SIG-M5 treated with dmso at 0.1 percent for 504 hours (cell line): ENCODE measurements at regions not wholly inside any gene's neighbourhood (a gene's known extent, or its start where the extent isn't known, plus 50 kb on each side); places are given as distances from the start of the nearest gene placed in this dataset.

ENCODE experiments used
- DNase-seq: peaks from one replicate; lab custom pipeline; 2025; ENCODE audit not compliant: unreplicated experiment; lab: John Stamatoyannopoulos, UW

GRCh38 chr5:52497133-52497693 lies 290.5 kb upstream of the ITGA1 start:
- DNase-seq, result no peak

- no peak for DNase-seq
Measured at GRCh38 chr5:52498607-52499006, 289.1 kb upstream of the ITGA1 start.

GRCh38 chr5:52502460-52502999 lies 285.2 kb upstream of the ITGA1 start:
- no peak for DNase-seq

GRCh38 chr5:52504584-52505240 lies 283.0 kb upstream of the ITGA1 start:
- DNase-seq, result no peak

GRCh38 chr5:52517667-52518066 lies 270.0 kb upstream of the ITGA1 start:
- DNase-seq, result no peak

- DNase-seq, result no peak
Measured at GRCh38 chr5:52520171-52520570, 267.5 kb upstream of the ITGA1 start.

GRCh38 chr5:52521236-52521635 lies 266.5 kb upstream of the ITGA1 start:
- no peak for DNase-seq

GRCh38 chr5:52523701-52524100 lies 264.0 kb upstream of the ITGA1 start:
- DNase-seq, result no peak

- no peak for DNase-seq
Measured at GRCh38 chr5:52531105-52531504, 256.6 kb upstream of the ITGA1 start.

GRCh38 chr5:52543594-52543993 lies 244.1 kb upstream of the ITGA1 start:
- DNase-seq, result no peak

GRCh38 chr5:52544738-52545137 lies 243.0 kb upstream of the ITGA1 start:
- DNase-seq, result no peak

GRCh38 chr5:52554293-52554692 lies 233.4 kb upstream of the ITGA1 start:
- DNase-seq, result no peak

GRCh38 chr5:52560366-52560765 lies 227.3 kb upstream of the ITGA1 start:
- DNase-seq, result no peak

- DNase-seq, result no peak
Measured at GRCh38 chr5:52562473-52562872, 225.2 kb upstream of the ITGA1 start.

GRCh38 chr5:52564587-52564986 lies 223.1 kb upstream of the ITGA1 start:
- no peak for DNase-seq

- no peak for DNase-seq
Measured at GRCh38 chr5:52577546-52577945, 210.2 kb upstream of the ITGA1 start.

- no peak for DNase-seq
Measured at GRCh38 chr5:52579391-52579790, 208.3 kb upstream of the ITGA1 start.

GRCh38 chr5:52580921-52581320 lies 206.8 kb upstream of the ITGA1 start:
- no peak for DNase-seq

- DNase-seq, result no peak
Measured at GRCh38 chr5:52582313-52582712, 205.4 kb upstream of the ITGA1 start.

GRCh38 chr5:52587131-52587530 lies 200.6 kb upstream of the ITGA1 start:
- no peak for DNase-seq

- DNase-seq, result no peak
Measured at GRCh38 chr5:52597625-52598024, 190.1 kb upstream of the ITGA1 start.

GRCh38 chr5:52598968-52599367 lies 188.7 kb upstream of the ITGA1 start:
- no peak for DNase-seq
